ENCODE measurements at regions not wholly inside any gene's neighbourhood (a gene's known extent, or its start where the extent isn't known, plus 50 kb on each side); places are given as distances from the start of the nearest gene placed in this dataset.
A peak's percentile ranks its signal among the peaks of the same experiment; 100 is the strongest.

GRCh38 chr12:58765653-58766512 is 154.4 kb downstream of the LRIG3 start:
- Mint-ChIP-seq H3K4me1 (ENCODE audit: low read depth, unreplicated experiment) (peaks cover 17% of the 10 kb centered on the region), H3K36me3 (ENCODE audit: insufficient read depth, unreplicated experiment) (no peaks in the 10 kb centered on the region), H3K27me3 (ENCODE audit: insufficient read depth, unreplicated experiment) (no peaks in the 10 kb centered on the region), H3K9me3 (ENCODE audit: unreplicated experiment) (peaks cover 11% of the 10 kb centered on the region), H3K4me3 (ENCODE audit: unreplicated experiment) (peak overlapping the region; percentile 6), H3K27ac (ENCODE audit: unreplicated experiment) (peak overlapping the region; percentile 91)
- BruUV-seq (replicated peaks) = no TSS peak
- intact Hi-C loops (cut with micrococcal nuclease; ENCODE audit: unreplicated experiment) = loop anchor here (1.0 to 2.0 kb wide), 2 partner anchors 155 to 353 kb away; partner anchors contain the start of gene LRIG3
- Histone ChIP-seq H3K27me3 (replicated peaks; ENCODE audit: control insufficient read depth, insufficient read depth, low read length) (no peaks in the 10 kb centered on the region), H3K9me3 (no peaks in the 10 kb centered on the region), H3K36me3 (ENCODE audit: control insufficient read depth, insufficient read depth, low read length) (no peaks in the 10 kb centered on the region), H3K4me1 (peaks cover 19% of the 10 kb centered on the region), H3K4me3 (ENCODE audit: low read depth, low read length) (no peak overlapping the region)
- ChIA-PET CTCF (no interaction called here), POLR2A (no interaction called here)
- TF ChIP-seq CTCF (IDR thresholded peaks at IDR 0.05; ENCODE audit: insufficient read depth in 1 of 2, low read depth in 1 of 2, low read length in 1 of 2, severe bottlenecking in 1 of 2, unreplicated experiment in 1 of 2) = no peak
- DNase-seq = peak; percentile 38 to 72

GRCh38 chr12:58766513-58766870 is 153.8 kb downstream of the LRIG3 start:
- Histone ChIP-seq H3K4me1 (peaks cover 19% of the 10 kb centered on the region), H3K36me3 (ENCODE audit: control insufficient read depth, insufficient read depth, low read length) (no peaks in the 10 kb centered on the region), H3K4me3 (ENCODE audit: low read depth, low read length) (no peak overlapping the region), H3K9me3 (no peaks in the 10 kb centered on the region), H3K27me3 (replicated peaks; ENCODE audit: control insufficient read depth, insufficient read depth, low read length) (no peaks in the 10 kb centered on the region)
- no TSS peak for BruUV-seq (replicated peaks)
- intact Hi-C loops (cut with micrococcal nuclease; ENCODE audit: unreplicated experiment) = loop anchor here (1.0 to 2.0 kb wide), 2 partner anchors 154 to 353 kb away; partner anchors contain the start of gene LRIG3
- Mint-ChIP-seq H3K9me3 (ENCODE audit: unreplicated experiment) (peaks cover 11% of the 10 kb centered on the region), H3K4me3 (ENCODE audit: unreplicated experiment) (peak overlapping the region; percentile 6), H3K36me3 (ENCODE audit: insufficient read depth, unreplicated experiment) (no peaks in the 10 kb centered on the region), H3K27me3 (ENCODE audit: insufficient read depth, unreplicated experiment) (no peaks in the 10 kb centered on the region), H3K4me1 (ENCODE audit: low read depth, unreplicated experiment) (peaks cover 17% of the 10 kb centered on the region), H3K27ac (ENCODE audit: unreplicated experiment) (peak overlapping the region; percentile 91)
- no peak for DNase-seq
- POLR2A ChIA-PET = no interaction called here
- CTCF ChIA-PET = no interaction called here
- TF ChIP-seq CTCF (IDR thresholded peaks at IDR 0.05; ENCODE audit: insufficient read depth in 1 of 2, low read depth in 1 of 2, low read length in 1 of 2, severe bottlenecking in 1 of 2, unreplicated experiment in 1 of 2) = no peak

GRCh38 chr12:58767496-58767895 is 152.8 kb downstream of the LRIG3 start:
- Mint-ChIP-seq H3K9me3 (ENCODE audit: unreplicated experiment) (peaks cover 11% of the 10 kb centered on the region), H3K27ac (ENCODE audit: unreplicated experiment) (no peak overlapping the region), H3K27me3 (ENCODE audit: insufficient read depth, unreplicated experiment) (no peaks in the 10 kb centered on the region), H3K36me3 (ENCODE audit: insufficient read depth, unreplicated experiment) (no peaks in the 10 kb centered on the region), H3K4me3 (ENCODE audit: unreplicated experiment) (no peak overlapping the region), H3K4me1 (ENCODE audit: low read depth, unreplicated experiment) (peaks cover 17% of the 10 kb centered on the region)
- peaks cover 19% of the 10 kb centered on the region for H3K4me1 ChIP-seq
- no peaks in the 10 kb centered on the region for H3K27me3 ChIP-seq (replicated peaks; ENCODE audit: control insufficient read depth, insufficient read depth, low read length)
- POLR2A ChIA-PET = no interaction called here
- intact Hi-C loops (cut with micrococcal nuclease; ENCODE audit: unreplicated experiment) = loop anchor here (2.0 kb wide), 1 partner anchor 153 kb away; the partner anchor contains the start of gene LRIG3
- no peak for TF ChIP-seq CTCF (IDR thresholded peaks at IDR 0.05; ENCODE audit: insufficient read depth in 1 of 2, low read depth in 1 of 2, low read length in 1 of 2, severe bottlenecking in 1 of 2, unreplicated experiment in 1 of 2)
- H3K9me3 ChIP-seq = no peaks in the 10 kb centered on the region
- H3K4me3 ChIP-seq (ENCODE audit: low read depth, low read length) = no peak overlapping the region
- H3K36me3 ChIP-seq (ENCODE audit: control insufficient read depth, insufficient read depth, low read length) = no peaks in the 10 kb centered on the region
- CTCF ChIA-PET = no interaction called here
- no TSS peak for BruUV-seq (replicated peaks)
- DNase-seq = no peak
